ENCODE measurements at regions not wholly inside any gene's neighbourhood (a gene's known extent, or its start where the extent isn't known, plus 50 kb on each side); places are given as distances from the start of the nearest gene placed in this dataset.

DNA sequence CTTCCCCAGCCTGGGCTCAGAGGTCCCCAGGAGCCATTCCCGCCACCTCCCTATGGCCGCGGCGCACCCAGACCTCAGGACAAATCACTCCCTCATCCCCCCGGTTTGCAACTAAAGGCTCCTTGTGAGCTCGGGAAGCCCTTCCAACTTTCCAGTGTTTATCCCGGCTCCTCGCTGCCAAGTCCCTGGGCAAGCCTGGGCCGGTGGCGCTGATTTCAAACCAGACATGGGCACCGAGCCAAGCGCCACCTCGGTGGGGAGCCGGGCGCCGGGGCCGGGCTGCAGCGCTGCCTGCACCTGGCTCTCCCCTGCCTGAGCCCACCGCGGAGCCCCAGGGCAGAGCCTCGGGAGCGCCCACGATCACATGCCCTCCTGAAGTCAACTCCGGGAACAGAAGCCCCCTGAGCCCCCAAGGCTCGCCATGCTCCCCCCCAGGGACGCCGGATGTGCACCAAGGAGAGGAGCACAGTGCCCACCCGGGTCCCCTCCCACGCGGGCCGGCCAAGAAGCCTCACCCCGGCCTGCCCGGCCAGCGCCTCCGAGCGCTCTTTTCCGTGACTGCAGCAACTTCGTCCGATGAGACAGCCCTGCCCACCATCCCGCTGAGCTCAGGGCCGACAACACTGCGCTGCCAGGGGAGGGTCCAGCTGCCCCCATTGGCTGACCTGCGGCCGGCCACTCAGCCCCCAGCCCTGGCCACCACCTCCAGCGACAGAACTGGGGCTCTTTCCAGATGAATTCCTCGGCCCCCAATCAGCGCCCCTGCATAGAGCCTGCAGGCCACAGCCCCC lies 50.0 kb downstream of the NCOR2 start:
- Histone ChIP-seq H3K4me1 (ENCODE audit: insufficient read depth, low read length) (no peaks in the 10 kb centered on the region), H3K27me3 (ENCODE audit: insufficient read depth, low read length, poor library complexity, severe bottlenecking) (no peaks in the 10 kb centered on the region), H3K4me3 (ENCODE audit: low read length) (no peak overlapping the region), H3K27ac (ENCODE audit: low read depth, low read length) (no peak overlapping the region), H3K36me3 (ENCODE audit: insufficient read depth, low read length) (no peaks in the 10 kb centered on the region), H3K9me3 (ENCODE audit: low read length) (no peaks in the 10 kb centered on the region)
- POLR2A ChIA-PET: interaction anchor here (0.5 kb wide), 1 partner anchor 51 kb away, joined by 3 read pairs; no protein-coding TSS in a partner anchor
- peaks cover 0 to 11% (median 6%) of the 10 kb centered on the region in 3 donors for H3K36me3 Mint-ChIP-seq
- no peak for DNase-seq
- H3K27ac Mint-ChIP-seq: no peak overlapping the region
- CTCF ChIA-PET: no interaction called here
- H3K4me3 Mint-ChIP-seq: no peak overlapping the region
- no peaks in the 10 kb centered on the region for H3K27me3 Mint-ChIP-seq
- peaks cover 7 to 25% (median 14%) of the 10 kb centered on the region in 3 donors for H3K4me1 Mint-ChIP-seq
- no peaks in the 10 kb centered on the region for H3K9me3 Mint-ChIP-seq

DNA sequence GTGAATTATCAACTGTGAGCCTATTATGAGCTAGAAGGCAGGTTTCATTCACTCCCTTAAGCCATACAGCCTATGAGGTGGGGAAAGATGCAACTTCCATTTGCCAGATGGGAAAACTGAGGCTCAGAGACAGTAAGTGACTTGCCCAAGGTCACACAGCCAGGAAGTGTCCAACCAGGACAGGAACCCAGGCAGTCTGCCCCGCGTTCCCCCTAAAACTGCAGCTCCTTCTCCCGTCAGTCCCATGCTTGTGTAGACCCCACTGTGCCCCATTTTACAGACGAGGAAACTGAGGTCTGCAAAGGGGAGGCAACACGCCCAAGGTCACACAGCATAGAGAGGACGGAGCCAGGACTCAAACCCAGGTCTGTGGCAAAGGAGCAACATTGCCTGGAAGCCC lies 50.6 kb downstream of the NCOR2 start:
- no peaks in the 10 kb centered on the region for H3K9me3 Mint-ChIP-seq
- H3K4me3 Mint-ChIP-seq: no peak overlapping the region
- no peak overlapping the region for H3K4me3 ChIP-seq (ENCODE audit: low read length)
- no peaks in the 10 kb centered on the region for H3K27me3 ChIP-seq (ENCODE audit: insufficient read depth, low read length, poor library complexity, severe bottlenecking)
- no peaks in the 10 kb centered on the region for H3K9me3 ChIP-seq (ENCODE audit: low read length)
- CTCF ChIA-PET: no interaction called here
- H3K27me3 Mint-ChIP-seq: no peaks in the 10 kb centered on the region
- H3K27ac Mint-ChIP-seq: no peak overlapping the region
- no peak for DNase-seq
- H3K36me3 Mint-ChIP-seq: peaks cover 0 to 9% (median 3%) of the 10 kb centered on the region in 3 donors
- peaks cover 7 to 26% (median 15%) of the 10 kb centered on the region in 3 donors for H3K4me1 Mint-ChIP-seq
- no peaks in the 10 kb centered on the region for H3K36me3 ChIP-seq (ENCODE audit: insufficient read depth, low read length)
- no peaks in the 10 kb centered on the region for H3K4me1 ChIP-seq (ENCODE audit: insufficient read depth, low read length)
- H3K27ac ChIP-seq (ENCODE audit: low read depth, low read length): no peak overlapping the region
- POLR2A ChIA-PET: interaction anchor here (0.5 kb wide), 1 partner anchor 51 kb away, joined by 3 read pairs; no protein-coding TSS in a partner anchor

DNA sequence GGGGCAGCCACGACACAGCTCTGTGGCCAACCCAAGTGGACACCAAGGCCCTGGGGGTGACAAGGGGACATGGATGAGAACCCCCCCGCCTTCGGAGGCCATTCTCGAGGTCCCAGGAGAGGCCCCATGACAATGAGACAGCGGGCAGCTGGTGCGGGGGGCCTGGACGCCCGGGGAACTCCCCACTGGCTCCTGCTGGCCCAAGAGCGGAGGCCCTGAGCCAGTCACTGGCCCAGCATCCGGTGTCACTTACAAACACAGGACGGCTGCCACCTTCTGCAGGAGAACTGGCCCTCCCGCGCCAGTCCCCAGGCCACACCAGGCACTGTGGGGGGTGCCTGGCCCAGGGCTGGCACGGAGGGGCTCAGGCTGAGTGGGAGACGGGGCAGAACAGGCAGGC lies 51.4 kb downstream of the NCOR2 start:
- no peaks in the 10 kb centered on the region for H3K4me1 ChIP-seq (ENCODE audit: insufficient read depth, low read length)
- H3K27me3 ChIP-seq (ENCODE audit: insufficient read depth, low read length, poor library complexity, severe bottlenecking): no peaks in the 10 kb centered on the region
- H3K27me3 Mint-ChIP-seq: no peaks in the 10 kb centered on the region
- no peak overlapping the region for H3K27ac Mint-ChIP-seq
- DNase-seq: no peak
- no peak overlapping the region for H3K4me3 ChIP-seq (ENCODE audit: low read length)
- H3K9me3 Mint-ChIP-seq: no peaks in the 10 kb centered on the region
- no peak overlapping the region for H3K4me3 Mint-ChIP-seq
- H3K9me3 ChIP-seq (ENCODE audit: low read length): no peaks in the 10 kb centered on the region
- ChIA-PET POLR2A (no interaction called here), CTCF (no interaction called here)
- no peaks in the 10 kb centered on the region for H3K36me3 ChIP-seq (ENCODE audit: insufficient read depth, low read length)
- H3K4me1 Mint-ChIP-seq: peaks cover 4 to 23% (median 16%) of the 10 kb centered on the region in 3 donors
- H3K36me3 Mint-ChIP-seq: peaks cover 0 to 7% (median 3%) of the 10 kb centered on the region in 3 donors
- H3K27ac ChIP-seq (ENCODE audit: low read depth, low read length): no peak overlapping the region

DNA sequence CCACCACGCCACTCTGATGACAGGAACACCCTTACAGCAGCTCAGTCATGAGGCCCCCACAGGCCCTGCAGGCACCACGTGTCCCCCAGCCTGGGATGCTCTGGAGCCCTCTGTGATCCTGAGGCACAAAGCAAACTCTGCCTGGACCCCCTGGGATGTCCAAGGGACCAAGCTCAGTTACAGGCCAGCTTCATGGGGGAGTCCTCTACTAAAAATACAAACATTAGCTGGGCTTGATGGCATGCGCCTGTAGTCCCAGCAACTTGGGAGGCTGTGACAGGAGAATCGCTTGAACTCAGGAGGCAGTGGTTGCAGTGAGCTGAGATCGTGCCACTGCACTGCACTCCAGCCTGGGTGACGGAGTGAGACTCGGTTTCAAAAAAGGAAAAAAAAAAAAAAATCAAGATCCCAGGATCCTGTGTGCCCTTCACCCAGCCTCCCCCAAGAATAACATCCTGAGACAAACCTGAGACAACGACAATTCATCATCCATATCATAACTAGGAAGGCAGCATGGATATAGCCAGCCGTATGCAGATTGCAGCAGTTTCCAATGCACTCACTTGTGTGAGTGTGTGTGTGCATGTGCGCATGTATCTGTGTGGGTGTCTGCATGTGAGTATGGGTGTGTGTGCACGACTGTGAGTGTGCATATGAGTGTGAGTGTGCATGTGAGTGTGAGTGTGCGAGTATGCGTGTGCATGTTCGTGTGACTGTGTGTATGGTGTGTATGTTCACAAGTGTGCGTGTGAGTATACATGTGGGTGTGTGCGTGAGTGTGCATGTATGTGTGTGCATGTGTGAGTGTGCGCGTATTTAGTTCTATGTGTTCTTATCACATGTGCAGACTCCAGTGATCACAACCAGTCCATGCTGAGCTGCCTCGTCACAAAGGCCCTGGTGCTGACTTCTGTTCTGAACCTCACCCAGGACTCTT lies 52.1 kb downstream of the NCOR2 start:
- H3K4me1 ChIP-seq (ENCODE audit: insufficient read depth, low read length): no peaks in the 10 kb centered on the region
- H3K27me3 ChIP-seq (ENCODE audit: insufficient read depth, low read length, poor library complexity, severe bottlenecking): no peaks in the 10 kb centered on the region
- H3K4me3 ChIP-seq (ENCODE audit: low read length): no peak overlapping the region
- POLR2A ChIA-PET: no interaction called here
- Mint-ChIP-seq H3K36me3 (peaks cover 0 to 7% (median 3%) of the 10 kb centered on the region in 3 donors), H3K27me3 (no peaks in the 10 kb centered on the region), H3K4me3 (no peak overlapping the region), H3K9me3 (no peaks in the 10 kb centered on the region), H3K27ac (peak overlapping the region in 1 of 8 donors; percentile 54), H3K4me1 (peaks cover 7 to 25% (median 21%) of the 10 kb centered on the region in 3 donors)
- no peaks in the 10 kb centered on the region for H3K36me3 ChIP-seq (ENCODE audit: insufficient read depth, low read length)
- H3K9me3 ChIP-seq (ENCODE audit: low read length): no peaks in the 10 kb centered on the region
- DNase-seq: no peak
- CTCF ChIA-PET: no interaction called here
- no peak overlapping the region for H3K27ac ChIP-seq (ENCODE audit: low read depth, low read length)

DNA sequence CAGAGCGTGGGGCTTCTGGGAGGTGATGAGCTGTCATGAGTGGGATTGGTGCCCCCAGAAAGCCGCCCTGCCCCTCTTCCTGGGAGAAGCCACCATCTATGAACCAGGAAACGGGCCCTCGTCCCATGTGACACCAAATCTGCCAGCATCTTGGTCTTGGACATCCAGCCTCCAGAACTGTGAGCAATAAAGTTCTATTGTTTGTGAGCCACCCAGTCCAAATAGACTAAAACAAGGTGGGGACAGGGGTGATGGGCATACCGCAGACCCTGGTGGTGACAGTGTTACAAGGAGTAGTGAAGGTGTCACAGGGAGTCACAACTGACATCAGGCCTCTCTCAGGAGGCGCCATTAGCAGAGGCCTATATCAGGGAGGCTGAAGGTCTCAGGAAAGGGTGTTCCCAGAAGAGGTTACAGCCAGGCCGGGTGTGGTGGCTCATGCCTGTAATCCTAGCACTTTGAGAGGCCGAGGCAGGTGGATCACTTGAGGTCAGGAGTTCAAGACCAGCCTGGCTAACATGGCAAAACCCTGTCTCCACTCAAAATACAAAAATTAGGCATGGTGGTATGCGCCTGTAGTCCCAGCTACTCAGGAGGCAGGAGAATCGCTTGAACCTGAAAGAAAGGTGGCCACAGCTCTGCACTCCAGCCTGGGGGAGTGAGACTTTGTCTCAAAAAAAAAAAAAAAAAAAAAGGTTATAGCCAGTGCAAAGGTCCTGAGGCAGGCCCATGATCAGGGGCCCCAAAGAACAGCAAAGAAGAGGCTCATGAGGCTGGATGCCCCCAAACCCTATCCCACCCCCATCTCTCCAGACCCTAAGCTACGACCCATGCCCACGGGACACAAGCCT lies 53.0 kb downstream of the NCOR2 start:
- H3K9me3 Mint-ChIP-seq: no peaks in the 10 kb centered on the region
- POLR2A ChIA-PET: no interaction called here

DNA sequence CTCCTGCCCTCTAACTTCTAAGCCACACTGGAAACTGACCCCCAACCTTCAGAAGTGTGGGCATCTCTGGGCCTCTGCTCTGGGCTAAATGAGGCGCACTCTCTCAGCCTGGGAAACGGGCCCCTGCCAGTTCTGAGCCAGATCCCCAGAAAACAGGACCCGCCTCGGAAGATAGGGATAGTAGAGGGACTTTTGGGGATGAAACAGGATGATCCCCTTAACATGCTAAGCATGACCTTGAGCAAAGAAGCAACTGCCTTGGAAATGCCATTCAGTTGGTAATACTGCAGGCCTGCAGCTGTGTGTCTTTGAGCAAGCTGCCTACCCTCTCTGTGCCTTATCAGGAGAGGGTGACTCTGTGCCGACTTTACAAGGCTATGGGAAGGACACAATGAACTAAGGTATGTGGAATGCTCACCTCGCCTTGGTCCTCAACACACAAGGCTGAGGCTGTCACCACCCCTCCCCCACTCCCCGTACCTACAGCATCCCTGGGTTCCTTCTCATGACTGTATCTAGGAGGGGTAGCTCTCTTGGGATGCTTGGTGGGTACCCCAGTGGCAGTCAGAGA lies 54.0 kb downstream of the NCOR2 start:
- H3K4me3 ChIP-seq (ENCODE audit: low read length): no peak overlapping the region
- POLR2A ChIA-PET: no interaction called here
- Mint-ChIP-seq H3K4me3 (no peak overlapping the region), H3K27me3 (no peaks in the 10 kb centered on the region), H3K27ac (no peak overlapping the region), H3K4me1 (peaks cover 7 to 31% (median 19%) of the 10 kb centered on the region in 3 donors), H3K36me3 (peaks cover 0 to 7% (median 3%) of the 10 kb centered on the region in 3 donors), H3K9me3 (no peaks in the 10 kb centered on the region)
- no peaks in the 10 kb centered on the region for H3K9me3 ChIP-seq (ENCODE audit: low read length)
- no peaks in the 10 kb centered on the region for H3K27me3 ChIP-seq (ENCODE audit: insufficient read depth, low read length, poor library complexity, severe bottlenecking)
- no peaks in the 10 kb centered on the region for H3K4me1 ChIP-seq (ENCODE audit: insufficient read depth, low read length)
- peak overlapping the region; percentile 24 for H3K27ac ChIP-seq (ENCODE audit: low read depth, low read length)
- H3K36me3 ChIP-seq (ENCODE audit: insufficient read depth, low read length): no peaks in the 10 kb centered on the region
- CTCF ChIA-PET: no interaction called here
- DNase-seq: no peak

More for the DNA sequence above, 53.0 kb downstream of the NCOR2 start:
- Mint-ChIP-seq H3K36me3 (peaks cover 0 to 7% (median 3%) of the 10 kb centered on the region in 3 donors), H3K27me3 (no peaks in the 10 kb centered on the region), H3K4me1 (peaks cover 7 to 24% (median 21%) of the 10 kb centered on the region in 3 donors), H3K27ac (peak overlapping the region in 3 of 8 donors; percentile 6 to 68 (median 61)), H3K4me3 (no peak overlapping the region)
- Histone ChIP-seq H3K9me3 (ENCODE audit: low read length) (no peaks in the 10 kb centered on the region), H3K36me3 (ENCODE audit: insufficient read depth, low read length) (no peaks in the 10 kb centered on the region), H3K4me1 (ENCODE audit: insufficient read depth, low read length) (no peaks in the 10 kb centered on the region), H3K27ac (ENCODE audit: low read depth, low read length) (no peak overlapping the region), H3K27me3 (ENCODE audit: insufficient read depth, low read length, poor library complexity, severe bottlenecking) (no peaks in the 10 kb centered on the region), H3K4me3 (ENCODE audit: low read length) (no peak overlapping the region)
- no peak for DNase-seq
- CTCF ChIA-PET: no interaction called here

DNA sequence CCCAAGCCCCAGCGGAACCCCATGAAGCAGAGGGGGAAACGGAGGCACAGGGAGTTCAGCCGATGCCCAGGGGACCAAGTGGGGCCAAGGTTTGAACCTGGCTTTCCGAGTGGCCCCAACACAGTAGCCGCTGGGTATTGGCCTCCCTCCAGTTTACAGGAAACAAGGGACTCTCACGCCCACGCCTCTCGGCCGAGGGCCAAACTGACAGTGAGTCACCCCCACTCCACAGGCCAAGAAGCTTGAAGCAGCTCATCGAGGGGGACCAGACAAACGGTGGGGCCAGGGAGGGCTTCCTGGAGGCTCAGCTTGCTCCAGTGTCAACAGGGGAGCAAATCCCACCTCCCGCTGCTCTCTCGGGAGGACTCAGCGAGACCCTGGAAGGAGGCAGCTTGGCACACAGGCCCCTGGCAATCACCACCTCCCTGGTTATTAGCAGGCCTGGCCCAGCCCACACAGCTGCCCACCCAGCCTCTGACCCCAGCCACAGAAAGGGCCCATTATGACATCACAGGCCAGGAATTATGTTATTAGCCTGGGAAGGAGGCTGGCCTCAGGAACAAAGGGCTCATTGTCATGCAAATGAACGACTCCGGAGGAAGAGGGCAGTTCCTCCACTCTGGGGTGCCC lies 54.6 kb downstream of the NCOR2 start:
- POLR2A ChIA-PET: no interaction called here
- peak overlapping the region; percentile 24 for H3K27ac ChIP-seq (ENCODE audit: low read depth, low read length)
- H3K27me3 ChIP-seq (ENCODE audit: insufficient read depth, low read length, poor library complexity, severe bottlenecking): no peaks in the 10 kb centered on the region
- peaks cover 0 to 7% (median 3%) of the 10 kb centered on the region in 3 donors for H3K36me3 Mint-ChIP-seq
- no peaks in the 10 kb centered on the region for H3K9me3 Mint-ChIP-seq
- CTCF ChIA-PET: no interaction called here
- no peak overlapping the region for H3K4me3 Mint-ChIP-seq
- no peak for DNase-seq
- H3K4me3 ChIP-seq (ENCODE audit: low read length): no peak overlapping the region
- peaks cover 7 to 31% (median 19%) of the 10 kb centered on the region in 3 donors for H3K4me1 Mint-ChIP-seq
- no peaks in the 10 kb centered on the region for H3K27me3 Mint-ChIP-seq
- no peaks in the 10 kb centered on the region for H3K9me3 ChIP-seq (ENCODE audit: low read length)
- no peak overlapping the region for H3K27ac Mint-ChIP-seq
- no peaks in the 10 kb centered on the region for H3K36me3 ChIP-seq (ENCODE audit: insufficient read depth, low read length)
- no peaks in the 10 kb centered on the region for H3K4me1 ChIP-seq (ENCODE audit: insufficient read depth, low read length)
